ENCODE measurements at regions not wholly inside any gene's neighbourhood (a gene's known extent, or its start where the extent isn't known, plus 50 kb on each side); places are given as distances from the start of the nearest gene placed in this dataset.
"Not testable (repeated sequence)": the region's sequence is repeated elsewhere in the genome, so short reads cannot be mapped to it uniquely, and the experiment has no call there.

GRCh38 chr16:59356709-59357108, 622.6 kb upstream of the GOT2 start:
- Histone ChIP-seq H3K27ac (ENCODE audit: low read depth, low read length) (no peak overlapping the region), H3K4me1 (ENCODE audit: control insufficient read depth, insufficient read depth, low read length) (no peaks in the 10 kb centered on the region), H3K9ac (ENCODE audit: low read length) (no peak overlapping the region), H3K27me3 (ENCODE audit: control insufficient read depth, insufficient read depth, low read length) (no peaks in the 10 kb centered on the region), H3K4me3 (ENCODE audit: low read length) (no peak overlapping the region), H3K36me3 (ENCODE audit: control insufficient read depth, insufficient read depth, low read length) (no peaks in the 10 kb centered on the region)

GRCh38 chr16:59356144-59356543, 622.0 kb upstream of the GOT2 start:
- Histone ChIP-seq H3K27me3 (ENCODE audit: control insufficient read depth, insufficient read depth, low read length) (no peaks in the 10 kb centered on the region), H3K36me3 (ENCODE audit: control insufficient read depth, insufficient read depth, low read length) (no peaks in the 10 kb centered on the region), H3K27ac (ENCODE audit: low read depth, low read length) (no peak overlapping the region), H3K4me3 (ENCODE audit: low read length) (no peak overlapping the region), H3K4me1 (ENCODE audit: control insufficient read depth, insufficient read depth, low read length) (no peaks in the 10 kb centered on the region), H3K9ac (ENCODE audit: low read length) (no peak overlapping the region)

DNA sequence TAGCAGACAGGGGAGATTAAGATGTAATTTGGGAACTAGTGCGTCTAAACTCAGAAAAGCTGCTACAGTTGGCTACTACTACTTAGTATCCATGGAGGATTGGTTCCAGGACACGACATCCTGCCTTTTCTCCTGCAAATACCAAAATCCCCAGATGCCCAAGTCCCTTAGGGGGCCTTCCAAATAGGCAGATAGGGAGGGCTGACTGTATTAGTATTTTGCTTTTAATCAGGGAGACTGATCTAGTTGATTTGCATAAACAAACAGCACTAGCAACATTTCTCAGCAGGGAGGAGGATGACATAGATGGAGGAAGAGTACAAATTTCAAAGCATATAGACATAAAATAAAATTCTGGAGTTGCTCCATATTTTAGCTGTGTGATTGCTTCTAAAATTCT, 621.6 kb upstream of the GOT2 start:
- H3K36me3 ChIP-seq (ENCODE audit: control insufficient read depth, insufficient read depth, low read length) = no peaks in the 10 kb centered on the region
- H3K27ac ChIP-seq (ENCODE audit: low read depth, low read length) = no peak overlapping the region
- no peaks in the 10 kb centered on the region for H3K4me1 ChIP-seq (ENCODE audit: control insufficient read depth, insufficient read depth, low read length)
- no peaks in the 10 kb centered on the region for H3K27me3 ChIP-seq (ENCODE audit: control insufficient read depth, insufficient read depth, low read length)
- no peak overlapping the region for H3K9ac ChIP-seq (ENCODE audit: low read length)
- H3K4me3 ChIP-seq (ENCODE audit: low read length) = no peak overlapping the region

DNA sequence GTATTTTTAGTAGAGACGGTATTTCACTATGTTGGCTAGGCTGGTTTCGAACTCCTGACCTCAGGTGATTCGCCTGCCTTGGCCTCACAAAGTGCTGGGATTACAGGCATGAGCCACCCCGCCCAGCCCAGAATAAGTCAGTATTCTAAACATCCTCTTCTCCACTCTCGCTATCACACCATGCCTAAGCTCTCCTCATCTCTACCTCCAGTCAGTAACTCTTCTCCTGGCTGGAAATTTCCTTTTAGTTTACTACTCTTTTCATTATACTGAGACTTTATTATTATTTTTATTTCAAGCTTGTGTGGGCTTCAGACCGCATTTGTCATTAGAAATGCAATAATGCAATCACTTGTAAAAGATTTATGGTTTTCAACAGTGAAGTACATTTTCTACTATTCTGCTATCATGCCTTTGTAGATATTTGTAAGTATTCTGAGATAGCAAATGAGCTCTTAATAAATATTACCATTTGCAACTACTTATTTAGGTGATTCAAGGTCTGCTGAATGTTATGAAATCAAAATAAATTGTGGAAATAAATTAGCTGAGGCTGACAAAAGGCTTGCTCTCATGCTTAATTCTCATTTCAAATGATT, 617.3 kb upstream of the GOT2 start:
- H3K27me3 ChIP-seq (ENCODE audit: control insufficient read depth, insufficient read depth, low read length) = no peaks in the 10 kb centered on the region
- no peak overlapping the region for H3K4me3 ChIP-seq (ENCODE audit: low read length)
- no peaks in the 10 kb centered on the region for H3K4me1 ChIP-seq (ENCODE audit: control insufficient read depth, insufficient read depth, low read length)
- no peak overlapping the region for H3K9ac ChIP-seq (ENCODE audit: low read length)
- no peaks in the 10 kb centered on the region for H3K36me3 ChIP-seq (ENCODE audit: control insufficient read depth, insufficient read depth, low read length)
- H3K27ac ChIP-seq (ENCODE audit: low read depth, low read length) = no peak overlapping the region

DNA sequence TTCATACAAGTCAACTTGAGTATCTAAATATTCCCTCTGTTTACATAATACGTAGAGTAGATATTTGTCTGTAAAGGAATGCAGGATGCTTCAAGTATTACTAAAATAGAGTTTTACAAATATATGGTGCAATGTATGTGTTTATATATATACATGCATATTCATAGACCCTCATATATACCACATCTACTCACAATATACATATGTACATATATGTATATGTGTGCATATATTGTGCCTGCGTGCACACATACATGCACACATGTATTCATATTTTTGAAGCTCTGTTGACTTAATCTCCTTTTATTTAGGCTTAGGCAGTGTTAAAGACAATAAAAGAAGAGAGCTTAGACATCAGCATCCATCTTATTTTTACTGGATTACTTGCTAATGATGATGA, 616.6 kb upstream of the GOT2 start:
- H3K27me3 ChIP-seq (ENCODE audit: control insufficient read depth, insufficient read depth, low read length) = no peaks in the 10 kb centered on the region
- no peak overlapping the region for H3K9ac ChIP-seq (ENCODE audit: low read length)
- no peaks in the 10 kb centered on the region for H3K36me3 ChIP-seq (ENCODE audit: control insufficient read depth, insufficient read depth, low read length)
- no peak overlapping the region for H3K4me3 ChIP-seq (ENCODE audit: low read length)
- H3K27ac ChIP-seq (ENCODE audit: low read depth, low read length) = no peak overlapping the region
- H3K4me1 ChIP-seq (ENCODE audit: control insufficient read depth, insufficient read depth, low read length) = no peaks in the 10 kb centered on the region

DNA sequence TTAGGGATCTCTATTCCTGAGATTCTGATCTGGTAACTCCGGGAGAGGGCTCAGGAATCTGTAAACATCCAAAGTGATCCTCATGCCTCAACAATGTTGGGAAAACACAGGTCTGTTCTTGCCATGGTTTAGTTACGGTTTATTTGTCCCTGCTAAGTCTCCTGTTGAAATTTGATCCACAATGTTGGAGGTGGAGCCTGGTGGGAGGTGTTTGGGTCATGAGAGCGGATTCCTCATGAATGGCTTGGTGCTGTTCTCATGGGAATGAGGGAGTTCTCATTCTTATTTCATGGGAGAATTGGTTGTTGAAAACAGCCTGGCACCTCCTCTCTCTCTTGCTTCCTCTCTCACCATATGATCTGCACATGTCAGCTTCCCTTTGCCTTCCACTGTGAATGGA, 608.6 kb upstream of the GOT2 start:
- Histone ChIP-seq H3K36me3 (ENCODE audit: control insufficient read depth, insufficient read depth, low read length) (no peaks in the 10 kb centered on the region), H3K4me1 (ENCODE audit: control insufficient read depth, insufficient read depth, low read length) (no peaks in the 10 kb centered on the region)

GRCh38 chr16:59341368-59341767, 607.3 kb upstream of the GOT2 start:
- no peak overlapping the region for H3K27ac ChIP-seq (ENCODE audit: low read depth, low read length)
- H3K4me3 ChIP-seq (ENCODE audit: low read length) = no peak overlapping the region
- H3K9ac ChIP-seq (ENCODE audit: low read length) = no peak overlapping the region
- no peaks in the 10 kb centered on the region for H3K36me3 ChIP-seq (ENCODE audit: control insufficient read depth, insufficient read depth, low read length)
- H3K27me3 ChIP-seq (ENCODE audit: control insufficient read depth, insufficient read depth, low read length) = no peaks in the 10 kb centered on the region
- H3K4me1 ChIP-seq (ENCODE audit: control insufficient read depth, insufficient read depth, low read length) = no peaks in the 10 kb centered on the region

More for the DNA sequence above, 608.6 kb upstream of the GOT2 start:
- Histone ChIP-seq H3K4me3 (ENCODE audit: low read length) (no peak overlapping the region), H3K27me3 (ENCODE audit: control insufficient read depth, insufficient read depth, low read length) (no peaks in the 10 kb centered on the region), H3K27ac (ENCODE audit: low read depth, low read length) (no peak overlapping the region), H3K9ac (ENCODE audit: low read length) (no peak overlapping the region)

DNA sequence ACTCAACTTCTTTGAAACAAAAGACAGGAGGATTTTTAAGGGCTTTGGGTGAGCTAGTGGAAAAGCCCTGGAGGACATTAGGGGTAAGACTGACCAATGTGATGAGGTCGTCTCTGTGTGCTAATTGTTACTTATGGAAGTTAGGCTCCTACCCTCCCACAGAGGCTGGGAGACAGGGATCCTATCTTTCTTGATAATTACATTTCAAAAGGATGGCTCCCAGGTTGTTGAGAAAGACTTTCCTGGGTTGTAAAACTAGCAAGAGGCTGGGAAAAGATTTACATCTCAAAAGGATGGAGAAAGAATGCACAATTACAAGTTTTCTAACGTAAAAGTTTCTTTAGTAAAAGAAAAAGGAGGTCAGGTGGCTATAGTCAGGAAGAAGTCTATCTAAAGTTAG, 605.8 kb upstream of the GOT2 start:
- H3K4me1 ChIP-seq (ENCODE audit: control insufficient read depth, insufficient read depth, low read length) = no peaks in the 10 kb centered on the region
- H3K27me3 ChIP-seq (ENCODE audit: control insufficient read depth, insufficient read depth, low read length) = no peaks in the 10 kb centered on the region

DNA sequence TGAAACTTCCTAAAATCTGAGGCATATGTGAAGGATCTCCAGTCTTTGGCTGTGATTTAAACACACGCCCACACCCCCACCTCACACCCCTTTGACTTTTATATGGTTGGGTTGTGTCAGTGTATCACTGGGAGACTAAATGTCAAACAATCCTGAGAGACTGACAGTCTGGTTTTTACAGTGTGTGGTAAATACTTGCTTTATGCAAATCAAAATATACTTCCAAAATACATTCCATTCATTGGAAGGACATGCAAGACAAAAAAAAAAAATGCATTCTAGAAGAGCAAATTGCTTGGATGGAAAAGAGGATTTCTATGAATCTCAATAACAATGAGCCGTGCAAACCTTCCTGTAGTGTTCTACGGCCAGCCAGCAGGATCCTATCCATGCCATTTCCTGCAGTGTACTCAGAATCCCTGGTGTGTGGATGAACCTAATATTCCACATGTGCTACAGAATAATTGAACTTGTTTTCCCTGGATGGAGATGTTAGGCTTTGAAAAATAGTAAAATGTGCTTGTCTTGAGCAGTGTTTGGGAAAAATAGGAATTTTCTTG, 602.1 kb upstream of the GOT2 start:
- H3K4me1 ChIP-seq (ENCODE audit: control insufficient read depth, insufficient read depth, low read length) = no peaks in the 10 kb centered on the region
- no peak overlapping the region for H3K4me3 ChIP-seq (ENCODE audit: low read length)
- no peaks in the 10 kb centered on the region for H3K27me3 ChIP-seq (ENCODE audit: control insufficient read depth, insufficient read depth, low read length)
- no peaks in the 10 kb centered on the region for H3K36me3 ChIP-seq (ENCODE audit: control insufficient read depth, insufficient read depth, low read length)
- H3K9ac ChIP-seq (ENCODE audit: low read length) = no peak overlapping the region
- H3K27ac ChIP-seq (ENCODE audit: low read depth, low read length) = no peak overlapping the region

More for the DNA sequence above, 605.8 kb upstream of the GOT2 start:
- Histone ChIP-seq H3K4me3 (ENCODE audit: low read length) (no peak overlapping the region), H3K9ac (ENCODE audit: low read length) (no peak overlapping the region), H3K36me3 (ENCODE audit: control insufficient read depth, insufficient read depth, low read length) (no peaks in the 10 kb centered on the region), H3K27ac (ENCODE audit: low read depth, low read length) (no peak overlapping the region)

GRCh38 chr16:59331708-59332107, 597.6 kb upstream of the GOT2 start:
- not testable (repeated sequence) for H3K9ac ChIP-seq (ENCODE audit: low read length); H3K27me3 ChIP-seq (ENCODE audit: control insufficient read depth, insufficient read depth, low read length); H3K4me1 ChIP-seq (ENCODE audit: control insufficient read depth, insufficient read depth, low read length); H3K4me3 ChIP-seq (ENCODE audit: low read length); H3K36me3 ChIP-seq (ENCODE audit: control insufficient read depth, insufficient read depth, low read length); H3K27ac ChIP-seq (ENCODE audit: low read depth, low read length)

DNA sequence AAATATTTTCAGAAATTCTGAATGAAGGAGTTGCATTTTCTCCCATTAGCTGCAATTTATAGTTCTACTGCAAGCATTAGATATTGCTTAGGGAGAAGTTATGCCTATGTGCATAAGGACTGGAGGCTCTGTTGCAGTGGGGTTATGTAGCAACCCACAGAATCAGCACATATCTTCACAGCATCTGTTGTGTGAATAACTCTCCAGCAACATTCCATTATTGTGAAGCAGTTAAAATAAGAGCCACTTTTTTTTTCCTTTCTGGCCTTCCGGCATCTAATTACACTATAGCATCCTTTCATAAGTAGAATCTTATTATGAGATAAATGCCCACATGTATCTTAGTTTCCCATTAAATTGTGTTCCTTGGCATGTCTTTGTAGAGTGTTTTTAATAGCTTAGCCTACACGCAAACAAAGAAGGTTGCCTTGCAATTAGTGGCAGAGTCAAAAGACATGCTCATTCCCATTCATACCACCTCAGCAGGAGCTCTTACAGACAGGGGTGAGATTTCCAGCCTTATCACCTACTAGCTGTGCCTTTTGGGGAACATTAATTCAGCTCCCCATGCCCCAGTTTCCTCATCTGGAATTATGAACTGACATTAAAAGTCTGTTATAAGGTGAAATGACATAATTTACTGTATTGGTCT, 596.0 kb upstream of the GOT2 start:
- Histone ChIP-seq H3K27me3 (ENCODE audit: control insufficient read depth, insufficient read depth, low read length) (no peaks in the 10 kb centered on the region), H3K4me3 (ENCODE audit: low read length) (no peak overlapping the region), H3K27ac (ENCODE audit: low read depth, low read length) (no peak overlapping the region), H3K4me1 (ENCODE audit: control insufficient read depth, insufficient read depth, low read length) (no peaks in the 10 kb centered on the region), H3K9ac (ENCODE audit: low read length) (no peak overlapping the region), H3K36me3 (ENCODE audit: control insufficient read depth, insufficient read depth, low read length) (no peaks in the 10 kb centered on the region)

GRCh38 chr16:59328961-59329360, 594.8 kb upstream of the GOT2 start:
- H3K36me3 ChIP-seq (ENCODE audit: control insufficient read depth, insufficient read depth, low read length) = no peaks in the 10 kb centered on the region
- no peak overlapping the region for H3K4me3 ChIP-seq (ENCODE audit: low read length)
- H3K27ac ChIP-seq (ENCODE audit: low read depth, low read length) = no peak overlapping the region
- H3K4me1 ChIP-seq (ENCODE audit: control insufficient read depth, insufficient read depth, low read length) = no peaks in the 10 kb centered on the region
- no peak overlapping the region for H3K9ac ChIP-seq (ENCODE audit: low read length)
- H3K27me3 ChIP-seq (ENCODE audit: control insufficient read depth, insufficient read depth, low read length) = no peaks in the 10 kb centered on the region

DNA sequence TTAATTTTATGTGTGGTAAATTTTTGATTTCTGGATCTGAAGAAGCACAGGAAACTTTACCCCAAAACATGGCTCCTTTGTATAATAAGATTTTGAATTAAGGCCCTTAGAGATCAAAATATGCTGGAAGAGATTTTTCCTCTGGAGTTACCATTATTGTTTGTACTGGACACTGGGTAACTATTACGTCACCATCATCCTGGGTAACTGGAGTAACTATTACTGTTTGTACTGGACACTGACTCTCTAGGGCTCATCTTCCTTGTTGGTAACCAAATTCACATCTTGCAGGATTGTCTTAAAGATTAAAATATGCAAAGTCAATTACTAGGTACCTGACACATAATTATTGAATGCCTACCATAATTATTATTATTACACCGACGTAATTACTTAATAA, 593.8 kb upstream of the GOT2 start:
- Histone ChIP-seq H3K27me3 (ENCODE audit: control insufficient read depth, insufficient read depth, low read length) (no peaks in the 10 kb centered on the region), H3K36me3 (ENCODE audit: control insufficient read depth, insufficient read depth, low read length) (no peaks in the 10 kb centered on the region), H3K4me3 (ENCODE audit: low read length) (no peak overlapping the region), H3K27ac (ENCODE audit: low read depth, low read length) (no peak overlapping the region), H3K9ac (ENCODE audit: low read length) (no peak overlapping the region), H3K4me1 (ENCODE audit: control insufficient read depth, insufficient read depth, low read length) (no peaks in the 10 kb centered on the region)

Measured in rectal smooth muscle tissue (tissue), 1 donor.